ENCODE measurements at regions not wholly inside any gene's neighbourhood (a gene's known extent, or its start where the extent isn't known, plus 50 kb on each side); places are given as distances from the start of the nearest gene placed in this dataset.

DNA sequence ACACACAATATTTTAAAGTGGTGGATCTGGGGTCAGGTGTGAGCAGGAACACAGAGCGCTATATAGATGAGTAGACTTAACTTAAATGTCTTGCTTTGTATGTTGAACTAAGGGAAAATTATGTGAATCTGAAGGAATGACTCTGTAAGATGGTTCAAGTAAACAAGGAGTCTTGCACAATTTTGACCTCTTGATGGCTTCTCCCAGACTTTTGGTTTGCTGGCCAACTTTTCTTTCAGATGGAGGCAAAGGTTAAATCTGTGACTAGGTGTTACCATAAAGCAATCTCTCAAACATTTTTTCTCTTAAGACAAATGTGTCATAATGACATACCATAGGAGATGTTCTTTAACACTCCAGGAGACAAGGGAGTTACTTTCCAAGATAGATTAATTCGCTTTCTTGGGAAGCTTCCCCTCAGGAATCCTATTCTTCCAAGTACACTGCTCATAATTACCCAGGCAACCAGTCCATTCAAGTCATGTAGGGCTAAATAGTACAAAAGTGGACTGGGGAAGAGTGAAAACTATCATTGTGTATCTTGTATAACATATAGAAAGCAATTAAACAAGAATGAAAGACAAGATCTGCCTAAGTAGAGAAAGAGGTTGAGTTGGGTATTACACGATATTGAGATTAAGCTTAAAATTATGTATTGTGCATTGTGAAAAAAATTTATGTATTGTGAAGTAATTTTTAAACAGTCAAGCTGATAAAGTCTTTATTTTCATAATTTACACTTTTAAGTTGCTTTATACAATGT, 60.3 kb upstream of the SLC27A6 start:
- DNase-seq, result no peak

DNA sequence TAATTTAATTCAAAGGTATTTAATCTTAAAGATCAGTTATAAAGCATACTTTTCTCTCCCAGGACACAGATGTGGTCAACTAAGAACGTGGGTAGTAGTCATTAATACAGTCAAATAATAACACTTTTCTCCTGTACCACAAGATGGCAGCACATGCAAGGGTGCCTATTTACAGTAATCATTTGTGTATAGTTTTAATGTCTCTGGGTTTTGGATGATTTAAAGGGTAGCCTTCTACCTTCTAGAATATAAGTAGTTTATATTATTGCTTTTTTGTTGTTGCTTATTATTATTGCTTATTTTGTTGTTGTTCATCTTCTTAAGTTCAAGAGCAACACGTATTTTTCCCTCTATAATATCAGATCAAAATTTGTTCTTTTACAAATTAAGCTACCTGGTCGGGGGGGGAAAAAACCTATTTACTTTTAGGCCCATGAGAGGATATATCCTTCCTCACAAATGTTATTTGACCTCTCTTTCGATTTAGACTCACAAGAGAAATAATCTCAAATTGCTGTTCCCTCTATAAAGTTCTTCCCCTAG, 59.6 kb upstream of the SLC27A6 start:
- no peak for DNase-seq

- no peak for DNase-seq
These were observed 51.7 kb upstream of the SLC27A6 start for GRCh38 chr5:128913551-128913950.

Measured in KG1 (cell line).